ENCODE measurements at regions not wholly inside any gene's neighbourhood (a gene's known extent, or its start where the extent isn't known, plus 50 kb on each side); places are given as distances from the start of the nearest gene placed in this dataset.

- TF ChIP-seq CTCF (IDR thresholded peaks at IDR 0.05 in 8 of 11, conservative IDR thresholded peaks at IDR 0.05 in 3 of 11), result no peak
- no peak for TF ChIP-seq POLR2A (IDR thresholded peaks at IDR 0.05)
- TF ChIP-seq POLR2AphosphoS5 (IDR thresholded peaks at IDR 0.05), result no peak
These were observed 186.8 kb downstream of the SHOX2 start for GRCh38 chr3:157919319-157919887.
